Breast epithelium (tissue), 4 donors: ENCODE measurements at regions not wholly inside any gene's neighbourhood (a gene's known extent, or its start where the extent isn't known, plus 50 kb on each side); places are given as distances from the start of the nearest gene placed in this dataset.
"Not testable (repeated sequence)": the region's sequence is repeated elsewhere in the genome, so short reads cannot be mapped to it uniquely, and the experiment has no call there.

Source experiments
- DNase-seq, 2 donors: peaks; one replicate each; pipeline ENCODE4 v3.0.0-alpha.2; 2019; ENCODE audit warnings: low spot score in 2 of 2
- H3K27ac ChIP-seq, 2 donors: fragments of 200-600 bp; sonication (generic) in 1 of 2; one replicate each; pipeline ENCODE4 v1.5.1; 2016 to 2019; ENCODE audit warnings: mild to moderate bottlenecking in 1 of 2
- H3K27me3 ChIP-seq, 2 donors: fragments of 200-600 bp; sonication (generic) in 1 of 2; one replicate each; pipeline versions ENCODE4 v1.5.1 to v1.6.0; 2017 to 2019; ENCODE audit warnings: control low read depth in 1 of 2, mild to moderate bottlenecking in 1 of 2
- H3K36me3 ChIP-seq: fragments of 200-600 bp; one replicate; pipeline ENCODE4 v1.5.1; 2019
- H3K4me1 ChIP-seq, 2 donors: fragments of 200-600 bp; sonication (generic); one replicate each; pipeline ENCODE4 v1.5.1; 2016 to 2019; ENCODE audit warnings: control low read depth in 1 of 2
- H3K4me3 ChIP-seq, 3 donors: fragments of 200-600 bp; sonication (generic); 1 replicate in 2 of 3; 2 replicates in 1 of 3; pipeline ENCODE4 v1.5.1; 2016 to 2019; ENCODE audit warnings: mild to moderate bottlenecking in 3 of 3, moderate library complexity in 2 of 3
- H3K9me3 ChIP-seq, 2 donors: fragments of 200-600 bp; sonication (generic) in 1 of 2; one replicate each; pipeline ENCODE4 v1.5.1; 2016 to 2019; ENCODE audit warnings: control low read depth in 1 of 2
- CTCF ChIP-seq, 3 donors: fragments of 450-650 bp; IDR thresholded peaks; one replicate each; pipeline ENCODE4 v1.5.1; 2016 to 2017; ENCODE audit warnings: antibody characterized with exemption in 3 of 3, mild to moderate bottlenecking in 3 of 3, moderate library complexity in 3 of 3
- POLR2A ChIP-seq: fragments of 450-650 bp; IDR thresholded peaks from one replicate; pipeline ENCODE4 v1.6.1; 2016; ENCODE audit warnings: antibody characterized with exemption, mild to moderate bottlenecking, moderate library complexity
- POLR2AphosphoS5 ChIP-seq, 3 donors: sonication (generic); formaldehyde crosslinking; IDR thresholded peaks; one replicate each; pipeline ENCODE4 v1.6.1; 2017; ENCODE audit warnings: antibody characterized with exemption in 3 of 3
- intact Hi-C: fragments of 100-400 bp; cut with DNase I; formaldehyde crosslinking; loops from one replicate; pipeline ENCODE4 v1.15.1; 2023; ENCODE audit warnings: low total_unique reads

GRCh38 chr18:59070181-59070912 lies 69.3 kb upstream of the SEC11C start:
- Histone ChIP-seq H3K4me1 (no peaks in the 10 kb centered on the region), H3K27me3 (no peaks in the 10 kb centered on the region)
- TF ChIP-seq CTCF (IDR thresholded peaks at IDR 0.05) (peak; percentile 84 to 88 (median 86)), POLR2A (no peak)

DNA sequence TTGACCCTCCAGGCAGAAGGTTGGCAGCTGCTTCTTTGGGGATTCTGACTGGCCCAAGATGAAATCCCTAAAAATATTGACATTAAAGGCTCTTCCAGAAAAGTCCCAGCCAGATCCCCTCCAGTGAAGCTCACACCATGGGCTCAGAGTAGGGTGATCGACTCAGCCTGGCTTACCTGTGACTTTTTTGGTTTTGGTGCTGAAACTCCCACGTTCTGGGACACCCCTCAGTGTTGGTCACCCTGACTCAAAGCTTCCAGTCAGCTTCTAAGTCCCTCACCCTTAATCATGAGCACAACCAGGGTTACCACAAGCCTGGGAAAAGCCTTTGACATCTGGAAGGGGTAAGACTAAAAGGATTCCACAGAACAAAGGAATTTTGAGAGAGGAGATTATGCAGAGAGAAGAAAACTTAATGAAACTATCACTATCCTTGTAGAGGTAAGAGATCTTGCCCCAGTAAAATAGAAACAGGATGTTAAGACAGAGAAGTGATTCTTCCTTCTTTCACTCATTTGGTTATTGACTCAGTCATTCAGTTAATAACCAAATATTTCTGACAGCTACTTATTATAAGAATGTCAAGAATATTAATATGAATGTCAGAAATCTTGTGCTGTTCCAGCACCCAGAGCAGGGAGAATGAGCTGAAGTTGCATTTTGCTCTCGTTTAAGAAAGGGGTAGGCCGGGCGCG lies 66.8 kb upstream of the SEC11C start:
- Histone ChIP-seq H3K36me3 (no peaks in the 10 kb centered on the region), H3K4me1 (no peaks in the 10 kb centered on the region), H3K4me3 (no peak overlapping the region), H3K27ac (no peak overlapping the region), H3K27me3 (no peaks in the 10 kb centered on the region), H3K9me3 (no peaks in the 10 kb centered on the region)
- intact Hi-C loops: no loop called here
- no peak for DNase-seq
- TF ChIP-seq POLR2A: no peak
- no peak for TF ChIP-seq POLR2AphosphoS5 (IDR thresholded peaks at IDR 0.05)
- no peak for TF ChIP-seq CTCF (IDR thresholded peaks at IDR 0.05)

More at GRCh38 chr18:59070181-59070912, 69.3 kb upstream of the SEC11C start:
- Histone ChIP-seq H3K27ac (no peak overlapping the region), H3K36me3 (no peaks in the 10 kb centered on the region), H3K9me3 (no peaks in the 10 kb centered on the region), H3K4me3 (no peak overlapping the region)
- intact Hi-C loops: no loop called here
- peak; percentile 71 to 84 for DNase-seq

GRCh38 chr18:59075923-59076322 lies 63.8 kb upstream of the SEC11C start:
- no peak for DNase-seq
- Histone ChIP-seq H3K27me3 (no peaks in the 10 kb centered on the region), H3K36me3 (no peaks in the 10 kb centered on the region), H3K4me1 (no peaks in the 10 kb centered on the region), H3K27ac (no peak overlapping the region), H3K9me3 (no peaks in the 10 kb centered on the region), H3K4me3 (no peak overlapping the region)
- TF ChIP-seq CTCF (IDR thresholded peaks at IDR 0.05) (no peak), POLR2AphosphoS5 (IDR thresholded peaks at IDR 0.05) (no peak), POLR2A (no peak)
- intact Hi-C loops: no loop called here

DNA sequence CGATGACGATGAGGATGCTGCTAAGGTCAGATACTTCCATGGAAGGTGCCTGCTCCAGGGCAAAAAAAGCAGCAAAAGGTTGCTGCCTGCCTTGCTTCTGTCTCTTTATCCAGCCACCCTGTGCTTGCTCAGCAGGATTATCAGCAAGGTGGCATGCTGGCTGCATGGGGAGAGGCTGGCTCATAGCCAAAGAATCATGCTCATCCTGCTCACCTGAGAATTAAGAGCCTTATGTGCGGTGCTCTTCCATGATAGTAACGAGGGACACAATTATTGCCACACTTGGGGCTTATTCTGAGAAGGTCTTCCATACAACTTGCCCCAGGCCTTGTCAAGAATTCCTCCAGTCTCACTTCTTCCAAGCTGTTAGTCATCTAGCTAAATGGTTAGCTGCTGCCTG lies 60.4 kb upstream of the SEC11C start:
- H3K27me3 ChIP-seq: no peaks in the 10 kb centered on the region
- H3K36me3 ChIP-seq: no peaks in the 10 kb centered on the region
- intact Hi-C loops: no loop called here
- no peaks in the 10 kb centered on the region for H3K4me1 ChIP-seq
- TF ChIP-seq CTCF (IDR thresholded peaks at IDR 0.05): no peak
- TF ChIP-seq POLR2A: no peak
- TF ChIP-seq POLR2AphosphoS5 (IDR thresholded peaks at IDR 0.05): no peak
- H3K4me3 ChIP-seq: no peak overlapping the region
- no peaks in the 10 kb centered on the region for H3K9me3 ChIP-seq
- no peak for DNase-seq
- H3K27ac ChIP-seq: no peak overlapping the region

- DNase-seq, H3K36me3 ChIP-seq, H3K4me3 ChIP-seq, H3K9me3 ChIP-seq, H3K27ac ChIP-seq, H3K27me3 ChIP-seq, intact Hi-C loops, H3K4me1 ChIP-seq: not testable (repeated sequence)
Observed at GRCh38 chr18:59079687-59080501, 59.8 kb upstream of the SEC11C start.
